OCI-LY7 (cell line): ENCODE measurements at regions not wholly inside any gene's neighbourhood (a gene's known extent, or its start where the extent isn't known, plus 50 kb on each side); places are given as distances from the start of the nearest gene placed in this dataset.

ENCODE experiments used
- BruUV-seq: library from RNA; stranded (reverse); fragments of 400-500 nt; replicated peaks from 2 replicates; lab custom pipeline; 2021; lab: Mats Ljungman, UMichigan
- CTCF ChIA-PET: fragments of 300-600 bp; sonication (Branson Sonifier 250); formaldehyde crosslinking; loops from one replicate; lab custom pipeline; 2022; ENCODE audit warnings: antibody characterized with exemption; ENCODE audit not compliant: unreplicated experiment; lab: Charles Lee
- POLR2A ChIA-PET: fragments of 300-600 bp; sonication (Branson Sonifier 250); formaldehyde crosslinking; loops from one replicate; lab custom pipeline; 2022; ENCODE audit warnings: antibody characterized with exemption; lab: Charles Lee
- DNase-seq: peaks from one replicate; pipeline ENCODE4 v3.0.0-alpha.2; 2015; ENCODE audit warnings: low spot score
- H2AFZ ChIP-seq: fragments of 200-600 bp; sonication (generic), shearing (Covaris generic); 2 replicates; pipeline ENCODE4 v1.6.1; 2014; ENCODE audit warnings: mild to moderate bottlenecking, antibody characterized with exemption, low read length, moderate library complexity
- H3K27ac ChIP-seq: fragments of 200-600 bp; sonication (generic); 2 replicates; pipeline ENCODE4 v1.5.1; 2014; ENCODE audit warnings: mixed run types, low read depth, mild to moderate bottlenecking, moderate library complexity, low read length, inconsistent platforms; ENCODE audit not compliant: poor library complexity, severe bottlenecking
- H3K36me3 ChIP-seq: fragments of 200-600 bp; sonication (generic); 2 replicates; pipeline ENCODE4 v1.6.1; 2014; ENCODE audit warnings: mild to moderate bottlenecking, antibody characterized with exemption, low read length, moderate library complexity, mixed read lengths; ENCODE audit not compliant: insufficient read depth
- H3K4me1 ChIP-seq: fragments of 200-600 bp; sonication (generic); 2 replicates; pipeline ENCODE4 v1.5.1; 2014; ENCODE audit warnings: mild to moderate bottlenecking, low read length; ENCODE audit not compliant: insufficient read depth, poor library complexity, severe bottlenecking
- H3K4me2 ChIP-seq: fragments of 200-600 bp; sonication (generic); 2 replicates; pipeline ENCODE4 v1.6.1; 2014; ENCODE audit warnings: mild to moderate bottlenecking, low read length
- H3K4me3 ChIP-seq: fragments of 200-600 bp; sonication (generic); 2 replicates; pipeline ENCODE4 v1.5.1; 2014; ENCODE audit warnings: mild to moderate bottlenecking, low read depth, low read length; ENCODE audit not compliant: poor library complexity, severe bottlenecking
- H3K79me2 ChIP-seq: fragments of 200-600 bp; sonication (generic); 2 replicates; pipeline ENCODE4 v1.6.1; 2016; ENCODE audit warnings: low read depth, mild to moderate bottlenecking, low read length, moderate library complexity, mixed read lengths; ENCODE audit not compliant: insufficient read depth
- H3K9me2 ChIP-seq: fragments of 200-600 bp; sonication (generic); 2 replicates; pipeline ENCODE4 v1.6.1; 2016; ENCODE audit warnings: mild to moderate bottlenecking, low read length, mixed read lengths; ENCODE audit not compliant: insufficient read depth
- H3K9me3 ChIP-seq: fragments of 200-600 bp; sonication (generic); 2 replicates; pipeline ENCODE4 v1.6.1; 2014; ENCODE audit warnings: mild to moderate bottlenecking, mixed run types, low read length, mixed read lengths
- H4K20me1 ChIP-seq: fragments of 200-600 bp; sonication (generic); 2 replicates; pipeline ENCODE4 v1.6.1; 2014; ENCODE audit warnings: mild to moderate bottlenecking, antibody characterized with exemption, low read length, moderate library complexity, mixed read lengths; ENCODE audit not compliant: insufficient read depth
- EZH2phosphoT487 ChIP-seq: fragments of 200-600 bp; sonication (generic); IDR thresholded peaks from 2 replicates; pipeline ENCODE4 v1.6.1; 2018; ENCODE audit warnings: low read depth, borderline replicate concordance, mild to moderate bottlenecking, mixed run types, antibody characterized with exemption, low read length, moderate library complexity, mixed read lengths
- intact Hi-C: fragments of 100-400 bp; cut with micrococcal nuclease; formaldehyde crosslinking; loops from one replicate; pipeline ENCODE4 v1.10.0; 2022; ENCODE audit not compliant: unreplicated experiment
- TF ChIP-seq, protein P1 (sequence below): fragments of 200-600 bp; sonication (generic); conservative IDR thresholded peaks from 2 replicates; pipeline ENCODE4 v1.5.1; 2014; ENCODE audit warnings: mild to moderate bottlenecking, antibody characterized with exemption, low read length, moderate library complexity, mixed read lengths

DNA sequence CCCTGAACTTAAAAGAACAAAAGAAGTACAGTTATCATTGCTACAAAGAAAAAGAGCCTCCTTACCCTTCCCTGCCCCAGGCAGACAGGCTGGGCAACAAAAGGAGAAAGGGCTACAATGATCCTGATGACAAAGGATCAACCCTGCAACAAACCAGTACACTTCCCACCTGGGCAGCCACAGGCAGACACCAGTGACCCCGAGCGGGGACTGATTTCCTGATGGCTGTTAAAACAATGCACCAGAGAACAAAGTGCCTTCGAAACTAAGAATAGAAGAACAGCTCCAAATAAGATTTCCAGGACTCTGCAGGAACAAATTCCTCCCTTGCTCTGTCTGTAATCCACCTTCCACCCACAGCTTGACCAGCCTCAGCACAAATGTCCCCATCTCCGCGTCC is 106.3 kb upstream of the ARHGEF3 start:
- POLR2A ChIA-PET = no interaction called here
- Histone ChIP-seq H3K79me2 (peaks cover 40% of the 10 kb centered on the region), H4K20me1 (no peaks in the 10 kb centered on the region), H3K4me3 (no peak overlapping the region), H3K4me1 (no peaks in the 10 kb centered on the region), H3K9me3 (no peaks in the 10 kb centered on the region), H3K4me2 (no peak overlapping the region), H3K27ac (no peak overlapping the region), H2AFZ (no peak overlapping the region), H3K36me3 (peaks cover 27% of the 10 kb centered on the region), H3K9me2 (no peaks in the 10 kb centered on the region)
- no peak for DNase-seq
- intact Hi-C loops = no loop called here
- BruUV-seq = no TSS peak
- CTCF ChIA-PET = no interaction called here
- TF ChIP-seq EZH2phosphoT487 = no peak

DNA sequence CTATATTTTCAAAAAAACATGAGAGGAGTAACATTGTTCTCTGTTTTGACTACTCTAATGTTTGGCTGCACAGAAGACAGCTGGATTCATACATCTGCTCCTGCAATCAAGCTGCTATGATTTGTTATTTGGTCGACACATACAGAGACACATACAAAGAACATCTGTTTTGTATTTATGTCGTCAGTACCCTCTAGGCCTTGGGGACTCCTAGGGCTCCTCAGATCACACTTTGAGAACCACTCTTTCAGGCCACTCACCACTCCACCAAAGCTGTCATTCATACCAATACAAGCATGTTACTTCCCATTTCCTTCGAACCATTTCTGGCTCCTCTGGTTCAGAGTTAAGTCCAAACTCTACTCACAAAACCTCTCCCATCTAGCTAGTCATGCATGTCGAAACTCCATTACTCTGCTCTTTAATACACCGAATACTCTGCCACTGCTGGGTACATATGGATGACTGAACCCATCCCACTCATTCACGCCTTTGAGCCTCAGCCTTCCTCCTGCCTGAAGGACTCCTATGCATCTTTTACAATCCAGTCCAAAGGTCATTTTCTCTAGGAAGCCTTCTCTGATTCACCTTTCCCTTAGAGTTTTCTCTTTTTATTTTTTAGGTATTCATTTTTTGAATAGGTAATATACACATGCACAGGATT is 102.9 kb upstream of the ARHGEF3 start:
- POLR2A ChIA-PET = interaction anchor here (1.3 to 3.1 kb wide), 2 partner anchors 10 to 11 kb away, joined by 4 to 15 read pairs; no protein-coding TSS in a partner anchor
- Histone ChIP-seq H3K4me2 (no peak overlapping the region), H4K20me1 (no peaks in the 10 kb centered on the region), H3K4me1 (no peaks in the 10 kb centered on the region), H3K27ac (no peak overlapping the region), H3K36me3 (peaks cover 12% of the 10 kb centered on the region), H3K4me3 (no peak overlapping the region), H3K9me3 (no peaks in the 10 kb centered on the region), H3K9me2 (no peaks in the 10 kb centered on the region), H2AFZ (no peak overlapping the region), H3K79me2 (peaks cover 30% of the 10 kb centered on the region; the same call in 1 of the 2 replicates)
- DNase-seq = no peak
- no peak for TF ChIP-seq EZH2phosphoT487
- TF ChIP-seq, protein P1, sequence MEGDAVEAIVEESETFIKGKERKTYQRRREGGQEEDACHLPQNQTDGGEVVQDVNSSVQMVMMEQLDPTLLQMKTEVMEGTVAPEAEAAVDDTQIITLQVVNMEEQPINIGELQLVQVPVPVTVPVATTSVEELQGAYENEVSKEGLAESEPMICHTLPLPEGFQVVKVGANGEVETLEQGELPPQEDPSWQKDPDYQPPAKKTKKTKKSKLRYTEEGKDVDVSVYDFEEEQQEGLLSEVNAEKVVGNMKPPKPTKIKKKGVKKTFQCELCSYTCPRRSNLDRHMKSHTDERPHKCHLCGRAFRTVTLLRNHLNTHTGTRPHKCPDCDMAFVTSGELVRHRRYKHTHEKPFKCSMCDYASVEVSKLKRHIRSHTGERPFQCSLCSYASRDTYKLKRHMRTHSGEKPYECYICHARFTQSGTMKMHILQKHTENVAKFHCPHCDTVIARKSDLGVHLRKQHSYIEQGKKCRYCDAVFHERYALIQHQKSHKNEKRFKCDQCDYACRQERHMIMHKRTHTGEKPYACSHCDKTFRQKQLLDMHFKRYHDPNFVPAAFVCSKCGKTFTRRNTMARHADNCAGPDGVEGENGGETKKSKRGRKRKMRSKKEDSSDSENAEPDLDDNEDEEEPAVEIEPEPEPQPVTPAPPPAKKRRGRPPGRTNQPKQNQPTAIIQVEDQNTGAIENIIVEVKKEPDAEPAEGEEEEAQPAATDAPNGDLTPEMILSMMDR = no peak
- intact Hi-C loops = no loop called here
- BruUV-seq = no TSS peak
- CTCF ChIA-PET = interaction anchor here (1.0 kb wide), 1 partner anchor 59 kb away, joined by 3 read pairs; no protein-coding TSS in a partner anchor

DNA sequence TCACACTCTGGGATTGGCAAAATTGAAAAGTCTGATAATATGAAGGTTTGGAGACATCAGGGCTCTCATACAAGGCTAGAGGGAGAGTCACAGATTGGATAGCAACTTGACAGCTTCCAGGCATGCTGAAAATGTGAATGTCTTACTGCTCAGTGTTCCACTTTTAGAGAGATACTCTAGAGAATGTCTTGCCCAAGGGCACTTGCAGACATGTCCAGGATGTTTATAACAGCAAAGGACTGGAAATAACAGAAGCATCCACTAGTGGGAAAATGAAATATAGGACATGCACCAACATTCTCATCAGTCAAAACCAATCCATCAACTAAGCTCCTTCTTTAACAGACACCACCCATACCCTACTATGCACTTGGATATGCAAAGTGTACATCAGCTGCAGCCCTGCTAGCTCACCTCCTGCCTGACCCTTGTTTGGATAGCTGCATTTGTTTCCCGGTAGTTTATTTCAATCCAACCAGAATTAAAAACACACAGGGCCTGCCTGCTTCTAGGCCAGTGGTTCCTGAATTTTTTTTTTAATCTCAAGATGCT is 101.6 kb upstream of the ARHGEF3 start:
- ChIA-PET CTCF (interaction anchor here (0.7 to 1.0 kb wide), 2 partner anchors 61 to 102 kb away, joined by 3 read pairs; partner anchors contain the start of gene ARHGEF3), POLR2A (interaction anchor here (0.6 to 3.1 kb wide), 5 partner anchors 9 to 103 kb away, joined by 3 to 15 read pairs (median 4); no protein-coding TSS in a partner anchor)
- Histone ChIP-seq H3K36me3 (peaks cover 8% of the 10 kb centered on the region; the same call in 1 of the 2 replicates), H3K4me3 (no peak overlapping the region), H3K79me2 (peaks cover 30% of the 10 kb centered on the region; the same call in 1 of the 2 replicates), H3K9me3 (no peaks in the 10 kb centered on the region), H2AFZ (no peak overlapping the region), H3K9me2 (no peaks in the 10 kb centered on the region), H3K4me1 (no peaks in the 10 kb centered on the region), H4K20me1 (no peaks in the 10 kb centered on the region), H3K27ac (no peak overlapping the region), H3K4me2 (no peak overlapping the region)
- no peak for DNase-seq
- TF ChIP-seq, protein P1 = no peak
- no peak for TF ChIP-seq EZH2phosphoT487
- BruUV-seq = no TSS peak
- intact Hi-C loops = no loop called here
